ENCODE measurements at regions not wholly inside any gene's neighbourhood (a gene's known extent, or its start where the extent isn't known, plus 50 kb on each side); places are given as distances from the start of the nearest gene placed in this dataset.

- no peaks in the 10 kb centered on the region for H4K20me1 ChIP-seq (ENCODE audit: control insufficient read depth, insufficient read depth, insufficient read length)
- no peaks in the 10 kb centered on the region for H3K27me3 ChIP-seq (ENCODE audit: insufficient read depth, low read length)
- no peaks in the 10 kb centered on the region for H3K79me2 ChIP-seq (ENCODE audit: insufficient read depth, low read length)
- H3K79me1 ChIP-seq (ENCODE audit: insufficient read depth, low read depth, low read length, poor library complexity, severe bottlenecking): no peaks in the 10 kb centered on the region
- H3T11ph ChIP-seq (ENCODE audit: low read length): no peak overlapping the region
- H2AFZ ChIP-seq (ENCODE audit: low read length): no peak overlapping the region
- H3K4me1 ChIP-seq (ENCODE audit: insufficient read depth, low read length): peaks cover 7% of the 10 kb centered on the region; the same call in 1 of the 2 replicates
- H3K4ac ChIP-seq (ENCODE audit: low read depth, low read length): no peak overlapping the region
- H2BK12ac ChIP-seq (ENCODE audit: insufficient read length, low read depth, low read length): no peak overlapping the region
- no peak overlapping the region for H3K56ac ChIP-seq (ENCODE audit: insufficient read length, low read depth, low read length)
- no peak overlapping the region for H2BK20ac ChIP-seq (ENCODE audit: low read depth, low read length, poor library complexity, severe bottlenecking)
- H4K91ac ChIP-seq (ENCODE audit: insufficient read length, low read depth, low read length): no peak overlapping the region
- H2BK5ac ChIP-seq (ENCODE audit: insufficient read length, low read length): no peak overlapping the region
- H4K8ac ChIP-seq (replicated peaks; ENCODE audit: insufficient read length, low read depth, low read length): no peak overlapping the region
- no peak overlapping the region; the same call in 1 of the 2 replicates for H3K14ac ChIP-seq (ENCODE audit: insufficient read depth, low read length)
- Mint-ChIP-seq H3K4me3 (no peak overlapping the region), H3K27me3 (ENCODE audit: low read depth) (peaks cover 14% of the 10 kb centered on the region), H3K9me3 (peaks cover 13 to 16% of the 10 kb centered on the region in 2 experiments; a peak in 4 of 5 replicates), H3K36me3 (ENCODE audit: insufficient read depth in 1 of 3, low read depth in 3 of 3) (peaks cover 0 to 11% (median 6%) of the 10 kb centered on the region in 3 experiments; a peak in 4 of 7 replicates), H3K27ac (no peak overlapping the region), H3K4me1 (peaks cover 19 to 21% of the 10 kb centered on the region in 2 experiments)
- no peak overlapping the region for H3K18ac ChIP-seq (ENCODE audit: insufficient read length, low read depth, low read length)
- H2BK15ac ChIP-seq (ENCODE audit: low read depth, low read length): no peak overlapping the region
- peak; percentile 16 for DNase-seq
- no CpG with 5 or more reads among the region's 9 CpGs for WGBS (ENCODE audit: extremely low coverage, insufficient read length, low lambda C conversion rate)
- no peaks in the 10 kb centered on the region for H3K23me2 ChIP-seq (ENCODE audit: insufficient read length, low read depth, low read length, poor library complexity, severe bottlenecking)
- no peak overlapping the region for H3K4me2 ChIP-seq (ENCODE audit: insufficient read depth, insufficient read length, low read length)
- no peak overlapping the region for H3K9ac ChIP-seq (ENCODE audit: extremely low read depth, insufficient read length, low read length)
- H3K23ac ChIP-seq (ENCODE audit: insufficient read length, low read depth, low read length): no peak overlapping the region
- no peak overlapping the region for H2AK5ac ChIP-seq (ENCODE audit: insufficient read length, low read length)
- H2BK120ac ChIP-seq (ENCODE audit: low read depth, low read length, poor library complexity, severe bottlenecking): no peak overlapping the region
- H4K5ac ChIP-seq (ENCODE audit: insufficient read length, low read depth, low read length): no peak overlapping the region
- H3K9me3 ChIP-seq (ENCODE audit: control insufficient read depth, low read depth, low read length): no peaks in the 10 kb centered on the region
- no peak for TF ChIP-seq CTCF (conservative IDR thresholded peaks at IDR 0.05)
- H3K27ac ChIP-seq (ENCODE audit: insufficient read length, low read depth, low read length): no peak overlapping the region
These were observed 244.4 kb upstream of the PPP2R2D start for GRCh38 chr10:131656431-131656841.
